Activated CD8-positive, alpha-beta memory T cell treated with anti-CD3 and anti-CD28 coated beads, Interleukin-2, amount 50 U/mL, for 48 hours (primary cell): ENCODE measurements at regions not wholly inside any gene's neighbourhood (a gene's known extent, or its start where the extent isn't known, plus 50 kb on each side); places are given as distances from the start of the nearest gene placed in this dataset.

Experiments used
- DNase-seq: peaks from one replicate; pipeline ENCODE4 v3.0.0-alpha.2; 2020

GRCh38 chr20:60331688-60332300, 373.6 kb downstream of the CDH26 start:
- DNase-seq, result no peak

GRCh38 chr20:60332523-60332922, 374.3 kb downstream of the CDH26 start:
- no peak for DNase-seq

- DNase-seq, result no peak
Observed at GRCh38 chr20:60334911-60335310, 376.7 kb downstream of the CDH26 start.

- DNase-seq, result no peak
Observed at GRCh38 chr20:60338556-60338955, 380.3 kb downstream of the CDH26 start.

- DNase-seq, result no peak
Observed at GRCh38 chr20:60339738-60340137, 381.5 kb downstream of the CDH26 start.

GRCh38 chr20:60340232-60340631, 382.0 kb downstream of the CDH26 start:
- no peak for DNase-seq

- no peak for DNase-seq
Observed at GRCh38 chr20:60341062-60341461, 382.8 kb downstream of the CDH26 start.

GRCh38 chr20:60345106-60345505, 386.9 kb downstream of the CDH26 start:
- no peak for DNase-seq

- DNase-seq, result no peak
Observed at GRCh38 chr20:60349418-60349817, 391.2 kb downstream of the CDH26 start.

- no peak for DNase-seq
Observed at GRCh38 chr20:60352017-60352416, 393.8 kb downstream of the CDH26 start.

- no peak for DNase-seq
Observed at GRCh38 chr20:60352596-60352995, 394.4 kb downstream of the CDH26 start.

- DNase-seq, result no peak
Observed at GRCh38 chr20:60354024-60354580, 395.9 kb downstream of the CDH26 start.

GRCh38 chr20:60358101-60358500, 399.9 kb downstream of the CDH26 start:
- DNase-seq, result no peak

- no peak for DNase-seq
Observed at GRCh38 chr20:60359010-60359409, 400.8 kb downstream of the CDH26 start.

GRCh38 chr20:60361761-60362395, 403.7 kb downstream of the CDH26 start:
- DNase-seq, result no peak

GRCh38 chr20:60362531-60362930, 404.3 kb downstream of the CDH26 start:
- DNase-seq, result no peak

- no peak for DNase-seq
Observed at GRCh38 chr20:60363698-60364097, 405.5 kb downstream of the CDH26 start.

- no peak for DNase-seq
Observed at GRCh38 chr20:60365064-60365666, 406.9 kb downstream of the CDH26 start.

- DNase-seq, result no peak
Observed at GRCh38 chr20:60365882-60366281, 407.7 kb downstream of the CDH26 start.

GRCh38 chr20:60371384-60371783, 413.2 kb downstream of the CDH26 start:
- DNase-seq, result no peak

GRCh38 chr20:60372275-60372674, 414.1 kb downstream of the CDH26 start:
- no peak for DNase-seq

- no peak for DNase-seq
Observed at GRCh38 chr20:60372822-60373221, 414.6 kb downstream of the CDH26 start.

- no peak for DNase-seq
Observed at GRCh38 chr20:60378620-60379019, 420.4 kb downstream of the CDH26 start.
